GM12892 (cell line): ENCODE measurements at regions not wholly inside any gene's neighbourhood (a gene's known extent, or its start where the extent isn't known, plus 50 kb on each side); places are given as distances from the start of the nearest gene placed in this dataset.

Experiments used
- POLR2A ChIP-seq: IDR thresholded peaks from 2 replicates; pipeline ENCODE4 v1.6.1; 2011; ENCODE audit warnings: low read depth, low read length, control low read depth
- POLR2AphosphoS5 ChIP-seq: IDR thresholded peaks from 2 replicates; pipeline ENCODE4 v1.6.1; 2011; ENCODE audit warnings: low read depth, low read length, control low read depth
- TAF1 ChIP-seq: IDR thresholded peaks from 2 replicates; pipeline ENCODE4 v1.6.1; 2011; ENCODE audit warnings: low read depth, mild to moderate bottlenecking, control low read depth, low read length, borderline replicate concordance

DNA sequence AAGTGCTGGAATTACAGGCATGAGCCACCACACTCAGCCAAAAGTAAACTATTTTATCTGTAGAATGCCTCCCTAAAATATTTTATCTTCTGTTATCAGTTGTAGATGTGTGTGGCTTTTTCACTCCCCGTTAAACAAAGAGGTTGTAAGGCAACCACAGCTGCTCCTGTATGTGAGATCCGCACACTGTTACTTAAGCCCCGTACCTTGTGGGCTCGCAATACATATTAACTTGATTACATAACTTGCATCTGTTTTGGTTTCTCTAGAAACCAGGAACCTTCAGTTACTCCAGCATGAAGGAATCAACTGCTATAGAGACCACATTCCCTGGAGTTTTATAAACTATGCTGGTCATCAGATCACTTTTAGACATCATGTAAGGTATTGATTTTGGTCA, 420.1 kb upstream of the SLC35B3 start:
- TF ChIP-seq TAF1 (no peak), POLR2A (no peak), POLR2AphosphoS5 (no peak)
